ENCODE measurements at regions not wholly inside any gene's neighbourhood (a gene's known extent, or its start where the extent isn't known, plus 50 kb on each side); places are given as distances from the start of the nearest gene placed in this dataset.

DNA sequence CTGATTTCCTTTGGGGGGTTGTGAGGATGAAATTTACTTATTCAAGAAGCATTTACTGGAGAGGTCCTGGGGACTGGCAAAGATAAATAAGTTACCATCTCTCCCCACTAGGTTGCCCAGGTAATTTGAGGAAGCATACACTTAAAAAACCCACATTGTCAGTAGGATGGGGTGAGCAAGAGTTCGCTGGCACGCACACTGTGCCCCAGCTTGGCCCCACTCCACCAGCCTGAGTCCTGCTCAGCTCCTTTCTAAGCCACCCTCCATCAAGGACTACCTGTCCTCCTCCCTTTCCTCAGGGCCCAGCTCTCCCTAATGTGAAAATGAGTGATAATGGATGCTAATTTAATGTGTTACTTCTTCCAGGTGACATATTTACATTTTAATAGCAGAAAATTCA is 216.5 kb upstream of the PLET1 start:
- no peaks in the 10 kb centered on the region for H3K9me3 Mint-ChIP-seq
- no peaks in the 10 kb centered on the region for H3K36me3 Mint-ChIP-seq
- no peak overlapping the region for H3K4me3 ChIP-seq (ENCODE audit: low read length)
- intact Hi-C loops (cut with micrococcal nuclease) = no loop called here
- no peaks in the 10 kb centered on the region for H3K9me3 ChIP-seq (ENCODE audit: control insufficient read depth in 2 of 3, low read length in 3 of 3)
- H3K27ac ChIP-seq (ENCODE audit: low read depth, low read length) = no peak overlapping the region
- H3K36me3 ChIP-seq (ENCODE audit: control insufficient read depth in 2 of 3, insufficient read depth in 3 of 3, low read length in 3 of 3) = no peaks in the 10 kb centered on the region
- H3K27ac Mint-ChIP-seq = no peak overlapping the region
- H3K27me3 ChIP-seq (ENCODE audit: control insufficient read depth in 2 of 2, insufficient read depth in 2 of 2, low read length in 2 of 2) = no peaks in the 10 kb centered on the region
- H3K27me3 Mint-ChIP-seq = peaks cover 0 to 11% (median 3%) of the 10 kb centered on the region in 5 donors
- no peaks in the 10 kb centered on the region for H3K4me1 Mint-ChIP-seq
- no peak overlapping the region for H3K4me3 Mint-ChIP-seq
- no peaks in the 10 kb centered on the region for H3K4me1 ChIP-seq (ENCODE audit: control insufficient read depth in 2 of 2, insufficient read depth in 2 of 2, low read length in 2 of 2)
- DNase-seq (no peak), ATAC-seq (no peak)
- ChIA-PET POLR2A (no interaction called here), CTCF (no interaction called here)

DNA sequence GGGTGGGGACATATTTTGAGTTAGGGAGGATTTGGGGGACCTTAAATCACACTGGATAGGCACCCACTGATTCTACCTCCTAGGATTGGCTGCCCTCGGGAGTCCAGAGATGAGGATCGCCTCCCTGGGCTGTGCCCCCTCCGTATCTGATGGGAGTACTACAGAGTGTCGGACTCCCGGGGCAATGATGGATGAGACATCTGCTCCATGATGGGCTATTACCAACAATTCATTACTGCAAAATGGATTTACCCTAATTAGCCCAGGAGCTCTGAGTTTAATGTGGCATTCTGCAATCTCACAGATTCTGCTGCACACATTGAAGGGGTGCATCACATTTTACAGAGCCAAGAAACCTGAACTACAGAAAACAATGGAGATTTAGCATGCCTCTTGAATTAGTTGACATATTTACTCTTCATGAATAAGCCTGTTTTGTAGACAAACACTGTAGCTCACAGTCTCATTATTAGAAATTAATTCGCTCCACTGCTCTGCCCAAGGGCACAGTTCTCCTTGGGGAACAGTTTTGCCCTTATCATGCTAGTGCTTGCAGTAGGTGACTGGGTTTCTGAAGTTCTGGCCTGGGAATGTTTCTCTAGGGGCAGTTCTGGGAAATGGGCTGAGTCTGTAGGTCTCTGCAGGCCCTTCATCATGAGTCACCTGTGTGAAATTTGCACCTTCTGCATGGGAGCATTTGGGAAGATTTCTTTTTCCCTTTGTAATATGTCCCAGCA is 217.1 kb upstream of the PLET1 start:
- no peak for ATAC-seq
- H3K27me3 ChIP-seq (ENCODE audit: control insufficient read depth in 2 of 2, insufficient read depth in 2 of 2, low read length in 2 of 2) = no peaks in the 10 kb centered on the region
- H3K4me3 Mint-ChIP-seq = no peak overlapping the region

DNA sequence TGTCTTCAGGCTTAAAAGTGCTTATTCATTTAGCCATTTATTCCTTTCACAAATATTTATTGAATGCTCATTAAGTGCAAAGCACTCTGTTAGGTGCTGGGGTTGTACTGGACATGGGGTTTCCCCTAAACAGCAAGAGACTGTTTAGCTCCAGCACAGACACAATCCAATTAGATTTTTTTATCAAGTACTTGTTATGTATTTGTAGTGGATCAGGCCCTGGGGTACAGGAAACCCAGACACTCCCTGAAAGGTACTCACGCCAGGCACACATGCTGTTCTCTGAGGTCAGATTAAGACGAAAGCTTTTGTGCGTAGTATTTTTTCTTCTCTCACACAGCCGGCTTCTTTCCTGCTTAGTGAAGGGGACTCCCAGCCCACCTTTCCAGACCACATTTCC is 218.1 kb upstream of the PLET1 start:
- H3K36me3 ChIP-seq (ENCODE audit: control insufficient read depth in 2 of 3, insufficient read depth in 3 of 3, low read length in 3 of 3) = no peaks in the 10 kb centered on the region
- no peaks in the 10 kb centered on the region for H3K36me3 Mint-ChIP-seq
- no peaks in the 10 kb centered on the region for H3K9me3 ChIP-seq (ENCODE audit: control insufficient read depth in 2 of 3, low read length in 3 of 3)
- H3K27me3 ChIP-seq (ENCODE audit: control insufficient read depth in 2 of 2, insufficient read depth in 2 of 2, low read length in 2 of 2) = no peaks in the 10 kb centered on the region
- ChIA-PET CTCF (no interaction called here), POLR2A (no interaction called here)
- intact Hi-C loops (cut with micrococcal nuclease) = no loop called here
- no peak overlapping the region for H3K4me3 Mint-ChIP-seq
- H3K9me3 Mint-ChIP-seq = peaks cover 0 to 4% (median 0%) of the 10 kb centered on the region in 11 donors
- no peak overlapping the region for H3K27ac Mint-ChIP-seq
- H3K27ac ChIP-seq (ENCODE audit: low read depth, low read length) = no peak overlapping the region
- ATAC-seq (no peak), DNase-seq (no peak)
- no peaks in the 10 kb centered on the region for H3K4me1 ChIP-seq (ENCODE audit: control insufficient read depth in 2 of 2, insufficient read depth in 2 of 2, low read length in 2 of 2)
- H3K4me1 Mint-ChIP-seq = no peaks in the 10 kb centered on the region
- no peak overlapping the region for H3K4me3 ChIP-seq (ENCODE audit: low read length)
- H3K27me3 Mint-ChIP-seq = peaks cover 0 to 11% (median 4%) of the 10 kb centered on the region in 5 donors

More for the DNA sequence above, 217.1 kb upstream of the PLET1 start:
- H3K27ac ChIP-seq (ENCODE audit: low read depth, low read length) = no peak overlapping the region
- Mint-ChIP-seq H3K9me3 (peaks cover 0 to 2% (median 0%) of the 10 kb centered on the region in 11 donors), H3K4me1 (no peaks in the 10 kb centered on the region), H3K27ac (no peak overlapping the region), H3K27me3 (peaks cover 0 to 11% (median 4%) of the 10 kb centered on the region in 5 donors), H3K36me3 (no peaks in the 10 kb centered on the region)
- CTCF ChIA-PET = no interaction called here
- POLR2A ChIA-PET = no interaction called here
- no peaks in the 10 kb centered on the region for H3K4me1 ChIP-seq (ENCODE audit: control insufficient read depth in 2 of 2, insufficient read depth in 2 of 2, low read length in 2 of 2)
- intact Hi-C loops (cut with micrococcal nuclease) = no loop called here
- no peak overlapping the region for H3K4me3 ChIP-seq (ENCODE audit: low read length)
- H3K9me3 ChIP-seq (ENCODE audit: control insufficient read depth in 2 of 3, low read length in 3 of 3) = no peaks in the 10 kb centered on the region
- no peak for DNase-seq
- H3K36me3 ChIP-seq (ENCODE audit: control insufficient read depth in 2 of 3, insufficient read depth in 3 of 3, low read length in 3 of 3) = no peaks in the 10 kb centered on the region

DNA sequence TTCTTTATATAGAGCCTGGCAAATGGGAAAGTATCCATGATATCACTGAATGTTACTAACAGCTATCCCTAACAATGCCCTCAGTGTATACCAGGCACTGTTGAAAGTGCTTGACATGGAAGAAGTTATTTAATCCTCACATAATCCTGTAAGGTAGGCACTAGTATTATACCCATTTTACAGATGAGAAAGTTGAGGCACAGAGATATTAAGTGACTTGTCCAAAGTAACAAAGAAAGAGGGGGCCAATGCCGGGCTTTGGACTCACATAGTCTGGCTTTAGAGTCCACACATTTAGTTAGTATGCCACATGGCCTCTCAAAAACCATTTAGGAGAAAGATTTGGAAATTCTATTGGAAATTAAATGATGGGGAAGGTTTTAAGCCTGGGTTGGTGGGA is 220.8 kb upstream of the PLET1 start:
- no peaks in the 10 kb centered on the region for H3K4me1 ChIP-seq (ENCODE audit: control insufficient read depth in 2 of 2, insufficient read depth in 2 of 2, low read length in 2 of 2)
- no peaks in the 10 kb centered on the region for H3K36me3 Mint-ChIP-seq
- H3K4me3 Mint-ChIP-seq = no peak overlapping the region
- DNase-seq = no peak
- ChIA-PET POLR2A (no interaction called here), CTCF (no interaction called here)
- H3K27me3 Mint-ChIP-seq = peaks cover 0 to 7% (median 0%) of the 10 kb centered on the region in 5 donors
- ATAC-seq = no peak
- no peak overlapping the region for H3K4me3 ChIP-seq (ENCODE audit: low read length)
- H3K27ac Mint-ChIP-seq = no peak overlapping the region
- no peaks in the 10 kb centered on the region for H3K36me3 ChIP-seq (ENCODE audit: control insufficient read depth in 2 of 3, insufficient read depth in 3 of 3, low read length in 3 of 3)
- peaks cover 0 to 4% (median 0%) of the 10 kb centered on the region in 11 donors for H3K9me3 Mint-ChIP-seq
- no peaks in the 10 kb centered on the region for H3K4me1 Mint-ChIP-seq
- H3K9me3 ChIP-seq (ENCODE audit: control insufficient read depth in 2 of 3, low read length in 3 of 3) = no peaks in the 10 kb centered on the region
- H3K27ac ChIP-seq (ENCODE audit: low read depth, low read length) = no peak overlapping the region
- intact Hi-C loops (cut with micrococcal nuclease) = no loop called here
- no peaks in the 10 kb centered on the region for H3K27me3 ChIP-seq (ENCODE audit: control insufficient read depth in 2 of 2, insufficient read depth in 2 of 2, low read length in 2 of 2)

DNA sequence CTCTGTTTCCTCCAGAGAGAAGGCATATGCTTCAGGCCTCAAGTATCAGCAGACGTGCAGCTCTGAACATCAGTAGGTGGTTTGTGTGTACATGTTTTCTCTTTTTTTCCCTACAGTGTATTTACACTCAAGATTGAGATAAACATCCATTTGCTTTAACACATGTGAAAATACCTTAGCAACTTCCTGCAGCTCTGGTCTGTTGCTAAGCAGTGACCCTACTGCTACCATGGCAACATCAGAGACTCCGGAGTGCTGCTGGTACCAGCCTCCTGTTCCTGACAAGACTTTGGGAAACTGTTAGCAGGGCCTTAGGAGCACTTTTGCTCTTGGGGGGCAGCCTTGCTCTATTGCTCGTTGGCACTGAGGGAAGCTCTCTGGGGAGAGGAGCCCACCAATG is 221.2 kb upstream of the PLET1 start:
- ATAC-seq (no peak), DNase-seq (no peak)
- Mint-ChIP-seq H3K27me3 (peaks cover 0 to 7% (median 0%) of the 10 kb centered on the region in 5 donors), H3K4me3 (no peak overlapping the region), H3K27ac (no peak overlapping the region), H3K9me3 (peaks cover 0 to 4% (median 0%) of the 10 kb centered on the region in 11 donors), H3K36me3 (no peaks in the 10 kb centered on the region), H3K4me1 (no peaks in the 10 kb centered on the region)
- no peak overlapping the region for H3K4me3 ChIP-seq (ENCODE audit: low read length)
- H3K27ac ChIP-seq (ENCODE audit: low read depth, low read length) = no peak overlapping the region
- intact Hi-C loops (cut with micrococcal nuclease) = no loop called here
- H3K27me3 ChIP-seq (ENCODE audit: control insufficient read depth in 2 of 2, insufficient read depth in 2 of 2, low read length in 2 of 2) = no peaks in the 10 kb centered on the region
- no peaks in the 10 kb centered on the region for H3K36me3 ChIP-seq (ENCODE audit: control insufficient read depth in 2 of 3, insufficient read depth in 3 of 3, low read length in 3 of 3)
- CTCF ChIA-PET = no interaction called here
- POLR2A ChIA-PET = no interaction called here
- H3K9me3 ChIP-seq (ENCODE audit: control insufficient read depth in 2 of 3, low read length in 3 of 3) = no peaks in the 10 kb centered on the region
- no peaks in the 10 kb centered on the region for H3K4me1 ChIP-seq (ENCODE audit: control insufficient read depth in 2 of 2, insufficient read depth in 2 of 2, low read length in 2 of 2)

DNA sequence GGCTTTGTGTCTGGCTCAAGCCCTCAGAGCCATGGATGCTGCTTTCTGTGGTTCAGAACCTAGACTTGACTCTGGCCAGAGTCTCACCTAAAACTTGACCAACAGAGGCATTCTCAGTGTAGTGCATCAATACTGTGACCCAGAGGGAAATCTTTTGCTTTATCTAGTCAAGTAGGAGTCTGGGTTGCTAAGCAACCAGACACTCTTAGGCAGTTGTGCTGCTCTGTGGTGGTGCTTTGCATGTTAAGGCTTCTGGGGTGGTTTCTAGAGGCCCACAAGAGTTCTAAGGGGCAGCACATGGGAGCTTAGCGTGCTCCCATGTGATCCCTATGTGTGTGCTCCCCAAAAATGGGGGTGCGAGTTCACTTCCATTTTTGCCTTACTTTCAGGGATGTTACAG is 224.6 kb upstream of the PLET1 start:
- H3K4me3 Mint-ChIP-seq = no peak overlapping the region
- H3K4me3 ChIP-seq (ENCODE audit: low read length) = no peak overlapping the region
- POLR2A ChIA-PET = no interaction called here
- H3K27ac Mint-ChIP-seq = no peak overlapping the region
- H3K27me3 ChIP-seq (ENCODE audit: control insufficient read depth in 2 of 2, insufficient read depth in 2 of 2, low read length in 2 of 2) = no peaks in the 10 kb centered on the region
- H3K9me3 Mint-ChIP-seq = peaks cover 0 to 4% (median 0%) of the 10 kb centered on the region in 11 donors
- H3K36me3 Mint-ChIP-seq = no peaks in the 10 kb centered on the region
- intact Hi-C loops (cut with micrococcal nuclease) = no loop called here
- CTCF ChIA-PET = no interaction called here
- H3K27me3 Mint-ChIP-seq = peaks cover 0 to 16% (median 7%) of the 10 kb centered on the region in 5 donors
- H3K9me3 ChIP-seq (ENCODE audit: control insufficient read depth in 2 of 3, low read length in 3 of 3) = no peaks in the 10 kb centered on the region
- DNase-seq (no peak), ATAC-seq (no peak)
- no peaks in the 10 kb centered on the region for H3K4me1 ChIP-seq (ENCODE audit: control insufficient read depth in 2 of 2, insufficient read depth in 2 of 2, low read length in 2 of 2)
- H3K4me1 Mint-ChIP-seq = no peaks in the 10 kb centered on the region
- H3K27ac ChIP-seq (ENCODE audit: low read depth, low read length) = no peak overlapping the region
- H3K36me3 ChIP-seq (ENCODE audit: control insufficient read depth in 2 of 3, insufficient read depth in 3 of 3, low read length in 3 of 3) = no peaks in the 10 kb centered on the region

DNA sequence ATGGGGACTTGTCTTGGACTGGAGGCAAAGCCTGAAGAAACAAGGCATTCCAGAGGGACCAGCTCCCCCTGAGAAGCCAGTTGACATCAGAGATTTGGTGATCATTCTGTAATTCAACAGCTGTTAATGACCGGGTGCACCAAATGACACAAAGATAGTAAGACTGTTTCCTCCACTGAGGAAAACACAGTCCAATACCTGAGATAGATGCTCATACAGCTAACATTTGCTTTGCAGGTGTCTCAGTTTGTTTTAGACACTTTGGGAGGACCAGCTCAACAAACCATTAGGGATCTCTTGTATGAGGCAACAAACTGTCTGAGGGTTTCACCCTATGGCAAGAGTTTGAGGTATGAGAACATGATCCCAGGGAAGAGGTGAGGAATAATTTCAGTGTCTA is 237.2 kb upstream of the PLET1 start:
- no peaks in the 10 kb centered on the region for H3K36me3 Mint-ChIP-seq
- no peak for ATAC-seq
- Histone ChIP-seq H3K4me3 (ENCODE audit: low read length) (no peak overlapping the region), H3K27ac (ENCODE audit: low read depth, low read length) (no peak overlapping the region), H3K4me1 (ENCODE audit: control insufficient read depth in 2 of 2, insufficient read depth in 2 of 2, low read length in 2 of 2) (no peaks in the 10 kb centered on the region), H3K36me3 (ENCODE audit: control insufficient read depth in 2 of 3, insufficient read depth in 3 of 3, low read length in 3 of 3) (no peaks in the 10 kb centered on the region), H3K9me3 (ENCODE audit: control insufficient read depth in 2 of 3, low read length in 3 of 3) (no peaks in the 10 kb centered on the region), H3K27me3 (ENCODE audit: control insufficient read depth in 2 of 2, insufficient read depth in 2 of 2, low read length in 2 of 2) (no peaks in the 10 kb centered on the region)
- no peak overlapping the region for H3K27ac Mint-ChIP-seq
- intact Hi-C loops (cut with micrococcal nuclease) = no loop called here
- CTCF ChIA-PET = interaction anchor here (0.8 kb wide), 1 partner anchor 55 kb away, joined by 4 read pairs; no protein-coding TSS in a partner anchor
- H3K27me3 Mint-ChIP-seq = peaks cover 0 to 10% (median 0%) of the 10 kb centered on the region in 5 donors
- DNase-seq = no peak
- no peak overlapping the region for H3K4me3 Mint-ChIP-seq
- POLR2A ChIA-PET = no interaction called here
- H3K4me1 Mint-ChIP-seq = no peaks in the 10 kb centered on the region
- H3K9me3 Mint-ChIP-seq = no peaks in the 10 kb centered on the region
